Caco-2 (cell line): ENCODE measurements at regions not wholly inside any gene's neighbourhood (a gene's known extent, or its start where the extent isn't known, plus 50 kb on each side); places are given as distances from the start of the nearest gene placed in this dataset.

ENCODE experiments used
- BruUV-seq: library from RNA; stranded (reverse); fragments of 400-500 nt; replicated peaks from 2 replicates; lab custom pipeline; 2021; lab: Mats Ljungman, UMichigan
- CTCF ChIA-PET: fragments of 300-600 bp; sonication (Branson Sonifier 250); formaldehyde crosslinking; loops from one replicate; lab custom pipeline; 2022; ENCODE audit warnings: antibody characterized with exemption; lab: Charles Lee
- POLR2A ChIA-PET: fragments of 300-600 bp; sonication (Branson Sonifier 250); formaldehyde crosslinking; loops from one replicate; lab custom pipeline; 2022; ENCODE audit warnings: antibody characterized with exemption; lab: Charles Lee
- DNase-seq, 2 experiments: peaks; one replicate each; pipeline versions ENCODE4 v3.0.0 to v3.0.0-alpha.2; 2020 to 2022
- H3K27me3 ChIP-seq: replicated peaks from 2 replicates; pipeline ENCODE4 v1.6.0; 2011; ENCODE audit warnings: low read length; ENCODE audit not compliant: control insufficient read depth, insufficient read depth
- H3K36me3 ChIP-seq: 2 replicates; pipeline ENCODE4 v1.5.1; 2011; ENCODE audit warnings: low read length; ENCODE audit not compliant: control insufficient read depth, insufficient read depth
- H3K4me1 ChIP-seq: fragments of 250-450 bp; sonication (Bioruptor Pico); 2 replicates; pipeline ENCODE4 v1.5.1; 2020; ENCODE audit warnings: mild to moderate bottlenecking
- H3K4me3 ChIP-seq: 2 replicates; pipeline ENCODE4 v1.5.1; 2011; ENCODE audit warnings: low read depth, mild to moderate bottlenecking, control low read depth, low read length
- H3K9me3 ChIP-seq: fragments of 250-450 bp; sonication (Bioruptor Pico); 2 replicates; pipeline ENCODE4 v1.5.1; 2020; ENCODE audit warnings: mild to moderate bottlenecking, moderate library complexity
- H3K27ac Mint-ChIP-seq: one replicate; pipeline ENCODE4 v1.8.0; 2022; ENCODE audit warnings: mixed read lengths; ENCODE audit not compliant: unreplicated experiment
- H3K27me3 Mint-ChIP-seq: one replicate; pipeline ENCODE4 v1.8.0; 2022; ENCODE audit warnings: mixed read lengths; ENCODE audit not compliant: insufficient read depth, unreplicated experiment
- H3K36me3 Mint-ChIP-seq: one replicate; pipeline ENCODE4 v1.8.0; 2022; ENCODE audit warnings: mild to moderate bottlenecking, mixed read lengths; ENCODE audit not compliant: insufficient read depth, unreplicated experiment
- H3K4me1 Mint-ChIP-seq: one replicate; pipeline ENCODE4 v1.8.0; 2022; ENCODE audit warnings: low read depth, mixed read lengths; ENCODE audit not compliant: unreplicated experiment
- H3K4me3 Mint-ChIP-seq: one replicate; pipeline ENCODE4 v1.8.0; 2022; ENCODE audit warnings: mild to moderate bottlenecking, moderate library complexity, mixed read lengths; ENCODE audit not compliant: unreplicated experiment
- H3K9me3 Mint-ChIP-seq: one replicate; pipeline ENCODE4 v1.8.0; 2022; ENCODE audit warnings: mixed read lengths; ENCODE audit not compliant: unreplicated experiment
- CTCF ChIP-seq, 2 experiments: fragments of 200-600 bp in 1 of 2; IDR thresholded peaks; 1 replicate in 1 of 2; 2 replicates in 1 of 2; pipeline versions ENCODE4 v1.5.1 to v1.8.0; 2011 to 2022; ENCODE audit warnings: antibody characterized with exemption in 1 of 2, control low read depth in 1 of 2, inconsistent platforms in 1 of 2, low read depth in 1 of 2, low read length in 1 of 2, mild to moderate bottlenecking in 1 of 2, moderate library complexity in 1 of 2; ENCODE audit not compliant: insufficient read depth in 1 of 2, severe bottlenecking in 1 of 2, unreplicated experiment in 1 of 2
- intact Hi-C: fragments of 100-400 bp; cut with micrococcal nuclease; formaldehyde crosslinking; loops from one replicate; pipeline ENCODE4 v1.10.0; 2022; ENCODE audit not compliant: unreplicated experiment

GRCh38 chr7:42766782-42767423 lies 145.0 kb downstream of the C7orf25 start:
- intact Hi-C loops = no loop called here
- TF ChIP-seq CTCF (IDR thresholded peaks at IDR 0.05; ENCODE audit: insufficient read depth in 1 of 2, low read depth in 1 of 2, low read length in 1 of 2, severe bottlenecking in 1 of 2, unreplicated experiment in 1 of 2) = no peak
- no peak overlapping the region for H3K27ac Mint-ChIP-seq
- Histone ChIP-seq H3K4me1 (no peaks in the 10 kb centered on the region), H3K36me3 (no peaks in the 10 kb centered on the region), H3K27me3 (no peaks in the 10 kb centered on the region), H3K9me3 (no peaks in the 10 kb centered on the region), H3K4me3 (no peak overlapping the region)
- POLR2A ChIA-PET = no interaction called here
- H3K36me3 Mint-ChIP-seq = no peaks in the 10 kb centered on the region
- no TSS peak for BruUV-seq
- DNase-seq = no peak
- H3K4me1 Mint-ChIP-seq = no peaks in the 10 kb centered on the region
- H3K4me3 Mint-ChIP-seq = no peak overlapping the region
- no peaks in the 10 kb centered on the region for H3K9me3 Mint-ChIP-seq
- peaks cover 28% of the 10 kb centered on the region for H3K27me3 Mint-ChIP-seq
- CTCF ChIA-PET = no interaction called here

GRCh38 chr7:42765931-42766330 lies 145.9 kb downstream of the C7orf25 start:
- Histone ChIP-seq H3K9me3 (no peaks in the 10 kb centered on the region), H3K27me3 (no peaks in the 10 kb centered on the region), H3K4me3 (no peak overlapping the region), H3K4me1 (no peaks in the 10 kb centered on the region), H3K36me3 (no peaks in the 10 kb centered on the region)
- no peak overlapping the region for H3K4me3 Mint-ChIP-seq
- no TSS peak for BruUV-seq
- H3K36me3 Mint-ChIP-seq = no peaks in the 10 kb centered on the region
- no peak for TF ChIP-seq CTCF (IDR thresholded peaks at IDR 0.05; ENCODE audit: insufficient read depth in 1 of 2, low read depth in 1 of 2, low read length in 1 of 2, severe bottlenecking in 1 of 2, unreplicated experiment in 1 of 2)
- intact Hi-C loops = no loop called here
- ChIA-PET POLR2A (no interaction called here), CTCF (no interaction called here)
- no peaks in the 10 kb centered on the region for H3K9me3 Mint-ChIP-seq
- peaks cover 28% of the 10 kb centered on the region for H3K27me3 Mint-ChIP-seq
- no peak overlapping the region for H3K27ac Mint-ChIP-seq
- H3K4me1 Mint-ChIP-seq = no peaks in the 10 kb centered on the region
- DNase-seq = no peak

- intact Hi-C loops = no loop called here
- DNase-seq = no peak
- Histone ChIP-seq H3K36me3 (no peaks in the 10 kb centered on the region), H3K4me3 (no peak overlapping the region), H3K9me3 (no peaks in the 10 kb centered on the region), H3K4me1 (no peaks in the 10 kb centered on the region), H3K27me3 (no peaks in the 10 kb centered on the region)
- Mint-ChIP-seq H3K27ac (no peak overlapping the region), H3K9me3 (no peaks in the 10 kb centered on the region), H3K36me3 (no peaks in the 10 kb centered on the region), H3K4me1 (no peaks in the 10 kb centered on the region), H3K4me3 (no peak overlapping the region), H3K27me3 (peaks cover 32% of the 10 kb centered on the region)
- CTCF ChIA-PET = no interaction called here
- BruUV-seq = no TSS peak
- TF ChIP-seq CTCF (IDR thresholded peaks at IDR 0.05; ENCODE audit: insufficient read depth in 1 of 2, low read depth in 1 of 2, low read length in 1 of 2, severe bottlenecking in 1 of 2, unreplicated experiment in 1 of 2) = no peak
- POLR2A ChIA-PET = no interaction called here
Measured at GRCh38 chr7:42763137-42763551, 148.7 kb downstream of the C7orf25 start.
